ENCODE measurements at regions not wholly inside any gene's neighbourhood (a gene's known extent, or its start where the extent isn't known, plus 50 kb on each side); places are given as distances from the start of the nearest gene placed in this dataset.

DNA sequence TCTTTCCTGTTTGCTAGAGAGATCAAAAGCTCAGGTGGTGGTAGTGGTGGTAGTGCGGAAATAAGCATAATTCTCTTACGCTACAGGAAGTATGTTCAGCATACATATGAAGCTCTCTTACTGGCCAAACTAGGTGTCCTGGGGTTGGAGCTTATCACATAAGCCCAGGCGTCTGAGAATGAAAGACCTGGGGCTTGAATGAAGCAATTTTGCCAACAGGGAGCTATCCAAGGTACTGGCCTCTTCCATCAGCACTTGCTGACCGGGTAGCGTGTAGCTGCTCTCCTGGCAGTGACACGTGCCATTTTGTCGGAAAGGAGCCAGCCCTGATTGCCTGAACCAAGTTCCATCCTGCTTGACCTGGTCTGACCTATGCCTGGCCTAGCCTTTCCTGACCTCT, 65.9 kb upstream of the HPF1 start:
- TF ChIP-seq, protein P1, sequence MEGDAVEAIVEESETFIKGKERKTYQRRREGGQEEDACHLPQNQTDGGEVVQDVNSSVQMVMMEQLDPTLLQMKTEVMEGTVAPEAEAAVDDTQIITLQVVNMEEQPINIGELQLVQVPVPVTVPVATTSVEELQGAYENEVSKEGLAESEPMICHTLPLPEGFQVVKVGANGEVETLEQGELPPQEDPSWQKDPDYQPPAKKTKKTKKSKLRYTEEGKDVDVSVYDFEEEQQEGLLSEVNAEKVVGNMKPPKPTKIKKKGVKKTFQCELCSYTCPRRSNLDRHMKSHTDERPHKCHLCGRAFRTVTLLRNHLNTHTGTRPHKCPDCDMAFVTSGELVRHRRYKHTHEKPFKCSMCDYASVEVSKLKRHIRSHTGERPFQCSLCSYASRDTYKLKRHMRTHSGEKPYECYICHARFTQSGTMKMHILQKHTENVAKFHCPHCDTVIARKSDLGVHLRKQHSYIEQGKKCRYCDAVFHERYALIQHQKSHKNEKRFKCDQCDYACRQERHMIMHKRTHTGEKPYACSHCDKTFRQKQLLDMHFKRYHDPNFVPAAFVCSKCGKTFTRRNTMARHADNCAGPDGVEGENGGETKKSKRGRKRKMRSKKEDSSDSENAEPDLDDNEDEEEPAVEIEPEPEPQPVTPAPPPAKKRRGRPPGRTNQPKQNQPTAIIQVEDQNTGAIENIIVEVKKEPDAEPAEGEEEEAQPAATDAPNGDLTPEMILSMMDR (IDR thresholded peaks at IDR 0.05; ENCODE audit: low read depth, low read length, poor library complexity, severe bottlenecking): no peak
- no peak for TF ChIP-seq EZH2phosphoT487 (IDR thresholded peaks at IDR 0.05; ENCODE audit: borderline replicate concordance, low read length)
- Histone ChIP-seq H3K27ac (ENCODE audit: low read depth, low read length) (no peak overlapping the region), H3K27me3 (ENCODE audit: control insufficient read depth, low read length) (no peaks in the 10 kb centered on the region), H3K9me3 (ENCODE audit: control insufficient read depth, insufficient read depth, low read length) (no peaks in the 10 kb centered on the region), H3K4me3 (ENCODE audit: low read length) (no peak overlapping the region), H3K4me2 (ENCODE audit: low read length) (no peak overlapping the region), H3K36me3 (ENCODE audit: control insufficient read depth, low read length) (no peaks in the 10 kb centered on the region), H3K9me2 (replicated peaks; ENCODE audit: control insufficient read depth, low read length) (no peaks in the 10 kb centered on the region), H4K20me1 (ENCODE audit: control insufficient read depth, insufficient read depth, low read depth, low read length) (no peaks in the 10 kb centered on the region), H3K4me1 (ENCODE audit: control insufficient read depth, low read length) (peaks cover under 1% of the 10 kb centered on the region; the same call in 1 of the 2 replicates), H3F3A (ENCODE audit: control insufficient read depth, insufficient read depth) (no peaks in the 10 kb centered on the region), H3K79me2 (ENCODE audit: control insufficient read depth, low read length) (no peaks in the 10 kb centered on the region)

DNA sequence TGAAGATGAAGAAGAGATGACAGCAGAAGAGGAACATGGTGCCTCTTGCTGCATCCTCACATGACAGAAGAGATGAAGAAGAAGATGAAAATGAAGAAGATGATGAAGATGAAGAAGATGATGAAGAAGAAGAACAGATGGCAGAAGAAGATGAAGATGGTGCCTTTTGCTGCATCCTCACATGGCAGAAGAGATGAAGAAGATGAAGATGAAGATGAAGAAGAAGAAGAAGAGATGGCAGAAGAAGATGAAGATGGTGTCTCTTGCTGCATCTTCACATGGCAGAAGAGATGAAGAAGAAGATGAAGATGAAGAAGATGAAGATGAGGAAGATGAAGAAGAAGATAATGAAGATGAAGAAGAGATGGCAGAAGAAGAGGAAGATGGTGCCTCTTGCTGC, 63.7 kb upstream of the HPF1 start:
- no peaks in the 10 kb centered on the region for H3F3A ChIP-seq (ENCODE audit: control insufficient read depth, insufficient read depth)
- peaks cover 2% of the 10 kb centered on the region; the same call in 1 of the 2 replicates for H3K27me3 ChIP-seq (ENCODE audit: control insufficient read depth, low read length)
- H3K4me1 ChIP-seq (ENCODE audit: control insufficient read depth, low read length): peaks cover 8% of the 10 kb centered on the region
- H3K36me3 ChIP-seq (ENCODE audit: control insufficient read depth, low read length): no peaks in the 10 kb centered on the region
- H4K20me1 ChIP-seq (ENCODE audit: control insufficient read depth, insufficient read depth, low read depth, low read length): no peaks in the 10 kb centered on the region
- no peaks in the 10 kb centered on the region for H3K79me2 ChIP-seq (ENCODE audit: control insufficient read depth, low read length)
- no peaks in the 10 kb centered on the region for H3K9me3 ChIP-seq (ENCODE audit: control insufficient read depth, insufficient read depth, low read length)
- no peak for TF ChIP-seq EZH2phosphoT487 (IDR thresholded peaks at IDR 0.05; ENCODE audit: borderline replicate concordance, low read length)
- TF ChIP-seq, protein P1 (IDR thresholded peaks at IDR 0.05; ENCODE audit: low read depth, low read length, poor library complexity, severe bottlenecking): no peak
- H3K9me2 ChIP-seq (replicated peaks; ENCODE audit: control insufficient read depth, low read length): no peaks in the 10 kb centered on the region
- no peak overlapping the region for H3K4me2 ChIP-seq (ENCODE audit: low read length)
- H3K27ac ChIP-seq (ENCODE audit: low read depth, low read length): no peak overlapping the region
- no peak overlapping the region for H3K4me3 ChIP-seq (ENCODE audit: low read length)

DNA sequence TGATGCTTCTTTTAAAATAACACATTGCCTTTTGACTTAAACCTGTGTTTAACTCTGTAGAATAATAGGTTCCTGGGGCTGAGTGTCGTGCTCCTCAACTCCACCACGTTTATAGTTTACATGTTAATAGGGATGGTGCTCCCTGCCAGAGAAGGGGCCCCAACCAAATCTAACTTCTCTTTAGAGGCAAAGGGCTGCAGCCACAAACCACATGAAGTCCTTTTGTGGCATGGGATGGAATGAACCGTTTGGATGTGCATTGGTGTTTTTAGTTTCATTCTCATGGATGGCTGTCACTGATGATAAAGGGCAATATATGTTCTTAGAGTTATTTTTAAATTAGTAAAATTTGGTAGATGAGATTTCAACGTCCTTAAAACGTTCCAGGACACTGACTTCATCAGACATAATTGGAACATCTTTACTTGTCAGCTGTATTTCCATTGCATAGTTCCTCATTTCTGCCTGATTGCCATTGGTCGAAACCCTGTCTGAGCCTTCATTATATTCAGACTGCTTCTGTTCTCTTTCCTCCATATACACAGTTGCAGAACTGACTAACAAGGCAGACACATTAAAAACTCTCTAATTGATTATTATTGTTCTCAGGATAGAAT, 60.4 kb upstream of the HPF1 start:
- Histone ChIP-seq H3K4me1 (ENCODE audit: control insufficient read depth, low read length) (peaks cover 8% of the 10 kb centered on the region), H3F3A (ENCODE audit: control insufficient read depth, insufficient read depth) (no peaks in the 10 kb centered on the region), H3K9me2 (replicated peaks; ENCODE audit: control insufficient read depth, low read length) (no peaks in the 10 kb centered on the region), H3K27me3 (ENCODE audit: control insufficient read depth, low read length) (peaks cover 4% of the 10 kb centered on the region; the same call in 1 of the 2 replicates), H3K4me2 (ENCODE audit: low read length) (no peak overlapping the region), H3K27ac (ENCODE audit: low read depth, low read length) (no peak overlapping the region), H3K79me2 (ENCODE audit: control insufficient read depth, low read length) (no peaks in the 10 kb centered on the region), H3K9me3 (ENCODE audit: control insufficient read depth, insufficient read depth, low read length) (no peaks in the 10 kb centered on the region), H3K4me3 (ENCODE audit: low read length) (no peak overlapping the region), H4K20me1 (ENCODE audit: control insufficient read depth, insufficient read depth, low read depth, low read length) (no peaks in the 10 kb centered on the region), H3K36me3 (ENCODE audit: control insufficient read depth, low read length) (no peaks in the 10 kb centered on the region)
- TF ChIP-seq, protein P1 (IDR thresholded peaks at IDR 0.05; ENCODE audit: low read depth, low read length, poor library complexity, severe bottlenecking): no peak
- TF ChIP-seq EZH2phosphoT487 (IDR thresholded peaks at IDR 0.05; ENCODE audit: borderline replicate concordance, low read length): no peak

All from DOHH2 (cell line).